Fibroblast of mammary gland (primary cell): ENCODE measurements at regions not wholly inside any gene's neighbourhood (a gene's known extent, or its start where the extent isn't known, plus 50 kb on each side); places are given as distances from the start of the nearest gene placed in this dataset.

Experiments used
- DNase-seq: peaks from one replicate; pipeline ENCODE4 v3.0.0-alpha.2; 2010; ENCODE audit warnings: low read depth
- H3K4me3 ChIP-seq: 2 replicates; pipeline ENCODE4 v1.5.1; 2011; ENCODE audit warnings: low read depth, mild to moderate bottlenecking, low read length, moderate library complexity; ENCODE audit not compliant: control insufficient read depth
- CTCF ChIP-seq: conservative IDR thresholded peaks from 2 replicates; pipeline ENCODE4 v1.5.1; 2011; ENCODE audit warnings: low read depth, low read length, inconsistent platforms; ENCODE audit not compliant: control insufficient read depth, insufficient read depth

- no peak for DNase-seq
- no peak overlapping the region for H3K4me3 ChIP-seq
- no peak for TF ChIP-seq CTCF
These were observed 207.4 kb downstream of the CEP135 start for GRCh38 chr4:56156141-56156540.

GRCh38 chr4:56155432-56155831, 206.7 kb downstream of the CEP135 start:
- no peak overlapping the region for H3K4me3 ChIP-seq
- no peak for TF ChIP-seq CTCF
- no peak for DNase-seq

GRCh38 chr4:56149591-56149990, 200.8 kb downstream of the CEP135 start:
- DNase-seq, result peak; percentile 65
- no peak for TF ChIP-seq CTCF
- H3K4me3 ChIP-seq, result no peak overlapping the region

GRCh38 chr4:56148428-56148827, 199.7 kb downstream of the CEP135 start:
- peak; percentile 10 for DNase-seq
- no peak for TF ChIP-seq CTCF

GRCh38 chr4:56147371-56147770, 198.6 kb downstream of the CEP135 start:
- peak; percentile 54 for DNase-seq
- no peak for TF ChIP-seq CTCF
- no peak overlapping the region for H3K4me3 ChIP-seq

More at GRCh38 chr4:56148428-56148827, 199.7 kb downstream of the CEP135 start:
- no peak overlapping the region for H3K4me3 ChIP-seq

GRCh38 chr4:56146956-56147355, 198.2 kb downstream of the CEP135 start:
- H3K4me3 ChIP-seq, result no peak overlapping the region
- TF ChIP-seq CTCF, result no peak
- DNase-seq, result no peak

- H3K4me3 ChIP-seq, result no peak overlapping the region
- no peak for TF ChIP-seq CTCF
- no peak for DNase-seq
These were observed 193.3 kb downstream of the CEP135 start for GRCh38 chr4:56142088-56142487.
